Fibroblast of lung (primary cell): ENCODE measurements at regions not wholly inside any gene's neighbourhood (a gene's known extent, or its start where the extent isn't known, plus 50 kb on each side); places are given as distances from the start of the nearest gene placed in this dataset.

Source experiments
- DNase-seq, 2 donors: peaks; one replicate each; pipeline versions ENCODE4 v3.0.0 to v3.0.0-alpha.2; 2010; ENCODE audit warnings: low read depth in 2 of 2
- H2AFZ ChIP-seq: 2 replicates; pipeline ENCODE4 v1.5.1; 2012; ENCODE audit warnings: low read length, control low read depth, inconsistent platforms
- H3K27ac ChIP-seq: 2 replicates; pipeline ENCODE4 v1.5.1; 2011; ENCODE audit warnings: low read length, control low read depth; ENCODE audit not compliant: insufficient read depth
- H3K27me3 ChIP-seq: 2 replicates; pipeline ENCODE4 v1.5.1; 2011; ENCODE audit warnings: mild to moderate bottlenecking, low read length; ENCODE audit not compliant: control insufficient read depth, insufficient read depth
- H3K36me3 ChIP-seq: 2 replicates; pipeline ENCODE4 v1.5.1; 2011; ENCODE audit warnings: low read length; ENCODE audit not compliant: control insufficient read depth, insufficient read depth
- H3K4me1 ChIP-seq: 2 replicates; pipeline ENCODE4 v1.5.1; 2011; ENCODE audit warnings: low read length; ENCODE audit not compliant: control insufficient read depth, insufficient read depth; ENCODE audit errors: extremely low read depth
- H3K4me2 ChIP-seq: 2 replicates; pipeline ENCODE4 v1.5.1; 2011; ENCODE audit warnings: low read length, control low read depth; ENCODE audit not compliant: insufficient read depth; ENCODE audit errors: extremely low read depth
- H3K4me3 ChIP-seq, 4 experiments: fragments of 200-600 bp in 1 of 4; sonication (generic) in 1 of 4; replicated peaks in 1 of 4; 2 replicates each; pipeline ENCODE4 v1.5.1; 2011 to 2016; ENCODE audit warnings: low read length in 4 of 4, low read depth in 3 of 4, mild to moderate bottlenecking in 3 of 4, control low read depth in 2 of 4, inconsistent platforms in 1 of 4, mixed read lengths in 1 of 4; ENCODE audit not compliant: insufficient read depth in 1 of 4; ENCODE audit errors: control extremely low read depth in 1 of 4
- H3K79me2 ChIP-seq: 2 replicates; pipeline ENCODE4 v1.5.1; 2012; ENCODE audit warnings: mild to moderate bottlenecking, low read length, inconsistent platforms; ENCODE audit not compliant: control insufficient read depth, insufficient read depth
- H3K9ac ChIP-seq: 2 replicates; pipeline ENCODE4 v1.5.1; 2011; ENCODE audit warnings: mild to moderate bottlenecking, low read length, control low read depth; ENCODE audit not compliant: insufficient read depth
- H3K9me3 ChIP-seq: 2 replicates; pipeline ENCODE4 v1.5.1; 2012; ENCODE audit warnings: low read depth, low read length; ENCODE audit not compliant: control insufficient read depth, insufficient read depth
- H4K20me1 ChIP-seq: 2 replicates; pipeline ENCODE4 v1.5.1; 2011; ENCODE audit warnings: low read length; ENCODE audit not compliant: control insufficient read depth, insufficient read depth; ENCODE audit errors: extremely low read depth
- EZH2 ChIP-seq: IDR thresholded peaks from 2 replicates; pipeline ENCODE4 v1.5.1; 2012; ENCODE audit warnings: low read length, control low read depth, mild to moderate bottlenecking; ENCODE audit errors: missing control alignments
- TF ChIP-seq, protein P1 (sequence below), 2 donors: IDR thresholded peaks in 1 of 2; conservative IDR thresholded peaks in 1 of 2; 1 replicate in 1 of 2; 2 replicates in 1 of 2; pipeline ENCODE4 v1.5.1; 2011 to 2012; ENCODE audit warnings: low read length in 2 of 2, control low read depth in 1 of 2, inconsistent platforms in 1 of 2, low read depth in 1 of 2, mild to moderate bottlenecking in 1 of 2

GRCh38 chr21:28636752-28637691, 355.7 kb downstream of the LTN1 start:
- no peak overlapping the region for H3K4me2 ChIP-seq
- H4K20me1 ChIP-seq, result no peaks in the 10 kb centered on the region
- H3K9me3 ChIP-seq, result no peaks in the 10 kb centered on the region
- no peaks in the 10 kb centered on the region for H3K36me3 ChIP-seq
- H3K9ac ChIP-seq, result no peak overlapping the region
- peaks cover 19% of the 10 kb centered on the region for H3K4me1 ChIP-seq
- TF ChIP-seq, protein P1, sequence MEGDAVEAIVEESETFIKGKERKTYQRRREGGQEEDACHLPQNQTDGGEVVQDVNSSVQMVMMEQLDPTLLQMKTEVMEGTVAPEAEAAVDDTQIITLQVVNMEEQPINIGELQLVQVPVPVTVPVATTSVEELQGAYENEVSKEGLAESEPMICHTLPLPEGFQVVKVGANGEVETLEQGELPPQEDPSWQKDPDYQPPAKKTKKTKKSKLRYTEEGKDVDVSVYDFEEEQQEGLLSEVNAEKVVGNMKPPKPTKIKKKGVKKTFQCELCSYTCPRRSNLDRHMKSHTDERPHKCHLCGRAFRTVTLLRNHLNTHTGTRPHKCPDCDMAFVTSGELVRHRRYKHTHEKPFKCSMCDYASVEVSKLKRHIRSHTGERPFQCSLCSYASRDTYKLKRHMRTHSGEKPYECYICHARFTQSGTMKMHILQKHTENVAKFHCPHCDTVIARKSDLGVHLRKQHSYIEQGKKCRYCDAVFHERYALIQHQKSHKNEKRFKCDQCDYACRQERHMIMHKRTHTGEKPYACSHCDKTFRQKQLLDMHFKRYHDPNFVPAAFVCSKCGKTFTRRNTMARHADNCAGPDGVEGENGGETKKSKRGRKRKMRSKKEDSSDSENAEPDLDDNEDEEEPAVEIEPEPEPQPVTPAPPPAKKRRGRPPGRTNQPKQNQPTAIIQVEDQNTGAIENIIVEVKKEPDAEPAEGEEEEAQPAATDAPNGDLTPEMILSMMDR (conservative IDR thresholded peaks at IDR 0.05 in 1 of 2, IDR thresholded peaks at IDR 0.05 in 1 of 2; ENCODE audit: low read depth in 1 of 2, low read length in 2 of 2), result no peak
- TF ChIP-seq EZH2, result no peak
- H3K27me3 ChIP-seq, result no peaks in the 10 kb centered on the region
- H3K27ac ChIP-seq, result peak overlapping the region; percentile 38
- H3K79me2 ChIP-seq, result no peaks in the 10 kb centered on the region
- no peak overlapping the region for H3K4me3 ChIP-seq
- H2AFZ ChIP-seq, result no peak overlapping the region
- peak; percentile 79 to 98 for DNase-seq

DNA sequence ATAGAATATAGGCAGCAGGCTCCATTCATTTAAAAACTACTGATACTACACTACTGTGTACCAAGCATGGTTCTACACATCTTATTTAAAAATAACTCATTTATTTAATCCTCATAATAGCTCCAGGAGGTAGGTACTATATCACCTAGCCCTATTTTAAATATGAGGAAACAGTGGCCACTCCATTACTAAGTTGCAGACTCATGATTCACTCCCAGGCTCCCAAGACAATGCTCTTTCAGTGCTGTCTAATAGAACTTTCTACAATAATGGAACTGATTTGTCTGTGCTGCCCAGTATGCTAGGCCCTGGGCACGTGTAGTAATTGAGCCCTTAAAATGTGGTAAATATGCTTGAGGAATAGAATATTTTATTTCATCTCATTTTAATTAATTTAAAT, 357.1 kb downstream of the LTN1 start:
- Histone ChIP-seq H3K4me2 (no peak overlapping the region), H3K9ac (no peak overlapping the region), H2AFZ (no peak overlapping the region), H3K27me3 (no peaks in the 10 kb centered on the region), H4K20me1 (no peaks in the 10 kb centered on the region), H3K27ac (no peak overlapping the region), H3K9me3 (no peaks in the 10 kb centered on the region), H3K4me3 (no peak overlapping the region), H3K79me2 (no peaks in the 10 kb centered on the region), H3K36me3 (no peaks in the 10 kb centered on the region), H3K4me1 (peaks cover 19% of the 10 kb centered on the region)
- no peak for DNase-seq
- no peak for TF ChIP-seq EZH2
- TF ChIP-seq, protein P1 (conservative IDR thresholded peaks at IDR 0.05 in 1 of 2, IDR thresholded peaks at IDR 0.05 in 1 of 2; ENCODE audit: low read depth in 1 of 2, low read length in 2 of 2), result no peak

DNA sequence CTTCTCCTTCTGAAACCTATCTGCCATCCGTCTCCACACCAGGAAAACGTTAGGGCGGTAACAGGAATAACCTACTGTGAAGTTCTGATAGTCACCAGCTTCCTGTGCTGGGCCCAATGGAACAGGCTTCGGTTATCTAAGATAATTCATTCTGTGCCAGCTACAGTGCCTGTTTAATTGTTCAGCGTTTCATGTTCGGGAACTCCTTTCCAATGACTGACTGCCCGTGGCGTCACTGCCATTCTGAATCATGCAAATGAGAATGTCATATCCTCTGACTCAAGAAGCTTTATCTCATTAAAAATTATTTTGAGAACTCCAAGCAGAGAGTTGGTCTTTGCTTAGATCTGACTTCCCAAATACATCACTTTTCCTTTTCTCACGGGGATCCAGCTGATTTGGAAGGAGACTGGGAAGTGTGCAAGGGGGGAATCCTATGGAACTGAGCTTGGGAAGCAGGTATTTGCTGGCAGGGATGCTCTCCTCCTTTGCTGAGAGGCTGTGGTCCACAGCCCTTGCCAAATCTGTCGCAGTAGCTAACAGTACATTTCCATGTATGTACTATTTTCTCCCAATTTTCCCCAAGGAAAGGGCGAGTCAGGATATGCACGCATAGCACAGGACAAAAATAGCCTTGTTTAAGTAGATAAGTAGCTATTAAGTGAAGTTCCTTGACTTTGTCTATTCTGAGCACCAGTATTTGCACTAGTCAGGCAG, 358.7 kb downstream of the LTN1 start:
- Histone ChIP-seq H4K20me1 (no peaks in the 10 kb centered on the region), H3K27me3 (no peaks in the 10 kb centered on the region), H3K9ac (no peak overlapping the region), H3K36me3 (no peaks in the 10 kb centered on the region), H2AFZ (peak overlapping the region; percentile 67), H3K4me3 (no peak overlapping the region), H3K4me1 (peaks cover 19% of the 10 kb centered on the region), H3K27ac (peak overlapping the region; percentile 90), H3K79me2 (no peaks in the 10 kb centered on the region), H3K4me2 (peak overlapping the region; percentile 57), H3K9me3 (no peaks in the 10 kb centered on the region)
- DNase-seq, result peak; percentile 75 to 93
- TF ChIP-seq, protein P1 (conservative IDR thresholded peaks at IDR 0.05 in 1 of 2, IDR thresholded peaks at IDR 0.05 in 1 of 2; ENCODE audit: low read depth in 1 of 2, low read length in 2 of 2), result no peak
- TF ChIP-seq EZH2, result no peak
